ENCODE measurements at regions not wholly inside any gene's neighbourhood (a gene's known extent, or its start where the extent isn't known, plus 50 kb on each side); places are given as distances from the start of the nearest gene placed in this dataset.

DNA sequence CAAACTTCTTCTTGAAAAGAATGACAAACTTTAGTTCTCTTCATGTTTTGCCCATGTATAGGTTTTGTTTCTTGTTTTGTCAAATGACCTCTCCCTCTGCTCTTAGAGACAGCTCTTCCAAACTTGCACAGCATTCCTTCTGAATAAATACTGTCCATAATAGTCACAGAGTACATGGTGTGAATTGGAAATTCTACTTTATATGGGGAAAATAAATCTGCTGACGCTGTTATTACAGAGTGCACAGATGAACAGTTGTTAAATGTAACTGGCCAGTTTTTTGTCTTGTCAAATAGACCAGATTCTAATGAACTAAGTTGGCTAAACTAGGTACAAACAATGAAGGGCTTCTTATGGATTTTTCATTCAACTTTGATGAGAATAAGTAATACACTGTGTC, 115.8 kb upstream of the DTNA start:
- Histone ChIP-seq H3K79me2 (ENCODE audit: control insufficient read depth, insufficient read depth, low read length) (no peaks in the 10 kb centered on the region), H3K9me3 (replicated peaks; ENCODE audit: control insufficient read depth, insufficient read depth, low read length) (no peaks in the 10 kb centered on the region), H3K27ac (ENCODE audit: control insufficient read depth, insufficient read depth) (no peak overlapping the region), H3K4me2 (ENCODE audit: control insufficient read depth, insufficient read depth) (no peak overlapping the region), H4K20me1 (ENCODE audit: control insufficient read depth, insufficient read depth) (no peaks in the 10 kb centered on the region), H2AFZ (ENCODE audit: control insufficient read depth, low read depth, low read length) (no peak overlapping the region), H3K9ac (ENCODE audit: control insufficient read depth, insufficient read depth, low read length) (no peak overlapping the region), H3K27me3 (replicated peaks in 1 of 2; ENCODE audit: control insufficient read depth in 2 of 2, insufficient read depth in 2 of 2, low read length in 1 of 2) (no peaks in the 10 kb centered on the region; a peak in 1 of 4 replicates), H3K4me3 (no peak overlapping the region), H3K4me1 (ENCODE audit: control insufficient read depth, insufficient read depth, low read length) (no peaks in the 10 kb centered on the region), H3K36me3 (ENCODE audit: control insufficient read depth in 2 of 2, insufficient read depth in 2 of 2, low read length in 1 of 2) (no peaks in the 10 kb centered on the region)
- ChIA-PET POLR2A (no interaction called here), CTCF (interaction anchor here (1.2 to 2.3 kb wide), 5 partner anchors 34 to 195 kb away, joined by 3 to 7 read pairs (median 6); no protein-coding TSS in a partner anchor), SMC1A (ENCODE audit: uncharacterized antibody, unreplicated experiment) (interaction anchor here (1.0 to 7.1 kb wide), 3 partner anchors 67 to 191 kb away, joined by 3 to 39 read pairs (median 4); no protein-coding TSS in a partner anchor), RAD21 (ENCODE audit: unreplicated experiment) (interaction anchor here (0.5 to 1.3 kb wide), 2 partner anchors 22 to 85 kb away, joined by 3 read pairs; no protein-coding TSS in a partner anchor)
- intact Hi-C loops (cut with micrococcal nuclease; ENCODE audit: unreplicated experiment) (no loop called here), in situ Hi-C loops (cut with MboI) (no loop called here)
- no peak for FAIRE-seq
- WGBS (ENCODE audit: insufficient coverage, insufficient replicate concordance, low lambda C conversion rate, missing lambda C conversion rate) = 16% methylated on average over 1 of the region's 1 CpG
- ATAC-seq = no peak
- TF ChIP-seq HDGF (IDR thresholded peaks at IDR 0.05) (no peak), ZNF274 (IDR thresholded peaks at IDR 0.05; ENCODE audit: insufficient read depth, insufficient read length) (no peak), CEBPB (IDR thresholded peaks at IDR 0.05; ENCODE audit: borderline replicate concordance in 1 of 2, low read depth in 2 of 2, low read length in 2 of 2) (no peak), NR2F1 (conservative IDR thresholded peaks at IDR 0.05) (no peak), FOXK2 (IDR thresholded peaks at IDR 0.05) (no peak)
- TF ChIP-seq, protein P1, sequence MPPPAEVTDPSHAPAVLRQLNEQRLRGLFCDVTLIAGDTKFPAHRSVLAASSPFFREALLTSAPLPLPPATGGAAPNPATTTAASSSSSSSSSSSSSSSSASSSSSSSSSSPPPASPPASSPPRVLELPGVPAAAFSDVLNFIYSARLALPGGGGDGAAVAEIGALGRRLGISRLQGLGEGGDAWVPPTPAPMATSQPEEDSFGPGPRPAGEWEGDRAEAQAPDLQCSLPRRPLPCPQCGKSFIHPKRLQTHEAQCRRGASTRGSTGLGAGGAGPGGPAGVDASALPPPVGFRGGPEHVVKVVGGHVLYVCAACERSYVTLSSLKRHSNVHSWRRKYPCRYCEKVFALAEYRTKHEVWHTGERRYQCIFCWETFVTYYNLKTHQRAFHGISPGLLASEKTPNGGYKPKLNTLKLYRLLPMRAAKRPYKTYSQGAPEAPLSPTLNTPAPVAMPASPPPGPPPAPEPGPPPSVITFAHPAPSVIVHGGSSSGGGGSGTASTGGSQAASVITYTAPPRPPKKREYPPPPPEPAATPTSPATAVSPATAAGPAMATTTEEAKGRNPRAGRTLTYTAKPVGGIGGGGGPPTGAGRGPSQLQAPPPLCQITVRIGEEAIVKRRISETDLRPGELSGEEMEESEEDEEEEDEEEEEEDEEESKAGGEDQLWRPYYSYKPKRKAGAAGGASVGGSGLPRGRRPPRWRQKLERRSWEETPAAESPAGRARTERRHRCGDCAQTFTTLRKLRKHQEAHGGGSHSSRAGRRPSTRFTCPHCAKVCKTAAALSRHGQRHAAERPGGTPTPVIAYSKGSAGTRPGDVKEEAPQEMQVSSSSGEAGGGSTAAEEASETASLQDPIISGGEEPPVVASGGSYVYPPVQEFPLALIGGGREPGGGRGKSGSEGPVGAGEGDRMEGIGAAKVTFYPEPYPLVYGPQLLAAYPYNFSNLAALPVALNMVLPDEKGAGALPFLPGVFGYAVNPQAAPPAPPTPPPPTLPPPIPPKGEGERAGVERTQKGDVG (CRISPR knock-in tag; IDR thresholded peaks at IDR 0.05) = no peak
- no peak for DNase-seq (ENCODE audit: low read depth, low spot score)
- no TSS peak for BruUV-seq (replicated peaks)

Data from GM12878 (cell line).